Loucy (cell line): ENCODE measurements at regions not wholly inside any gene's neighbourhood (a gene's known extent, or its start where the extent isn't known, plus 50 kb on each side); places are given as distances from the start of the nearest gene placed in this dataset.

Experiments
- H2AFZ ChIP-seq: fragments of 200-600 bp; sonication (generic); 2 replicates; pipeline ENCODE4 v1.6.0; 2016; ENCODE audit warnings: antibody characterized with exemption, mild to moderate bottlenecking, low read length, moderate library complexity
- H3F3A ChIP-seq: fragments of 200-600 bp; 2 replicates; pipeline ENCODE4 v1.6.0; 2016; ENCODE audit warnings: antibody characterized with exemption, low read depth, mild to moderate bottlenecking
- H3K27me3 ChIP-seq: fragments of 200-600 bp; sonication (generic); 2 replicates; pipeline ENCODE4 v1.6.1; 2014; ENCODE audit warnings: low read length, mild to moderate bottlenecking; ENCODE audit not compliant: insufficient read depth, poor library complexity, severe bottlenecking
- H3K36me3 ChIP-seq: fragments of 200-600 bp; sonication (generic); 2 replicates; pipeline ENCODE4 v1.6.1; 2016; ENCODE audit warnings: low read length; ENCODE audit not compliant: insufficient read depth
- H3K4me1 ChIP-seq: fragments of 200-600 bp; sonication (generic); 2 replicates; pipeline ENCODE4 v1.5.1; 2014; ENCODE audit warnings: low read length, mild to moderate bottlenecking; ENCODE audit not compliant: insufficient read depth, poor library complexity, severe bottlenecking
- H3K4me2 ChIP-seq: fragments of 200-600 bp; sonication (generic); 2 replicates; pipeline ENCODE4 v1.6.0; 2014; ENCODE audit warnings: antibody characterized with exemption, low read length, low read depth, mild to moderate bottlenecking; ENCODE audit not compliant: poor library complexity, severe bottlenecking
- H3K4me3 ChIP-seq: fragments of 200-600 bp; sonication (generic); 2 replicates; pipeline ENCODE4 v1.5.1; 2014; ENCODE audit warnings: low read length, mild to moderate bottlenecking, mixed read lengths; ENCODE audit not compliant: poor library complexity, severe bottlenecking
- H3K79me2 ChIP-seq: fragments of 200-600 bp; sonication (generic); 2 replicates; pipeline ENCODE4 v1.6.1; 2014; ENCODE audit warnings: low read length; ENCODE audit not compliant: insufficient read depth
- H3K9ac ChIP-seq: fragments of 200-600 bp; sonication (generic); 2 replicates; pipeline ENCODE4 v1.6.0; 2014; ENCODE audit warnings: mild to moderate bottlenecking, low read depth, low read length, moderate library complexity; ENCODE audit not compliant: poor library complexity, severe bottlenecking
- H3K9me2 ChIP-seq: fragments of 200-600 bp; sonication (generic); replicated peaks from 2 replicates; pipeline ENCODE4 v1.6.1; 2016; ENCODE audit warnings: low read depth, low read length, mixed read lengths
- H3K9me3 ChIP-seq: fragments of 200-600 bp; sonication (generic); 2 replicates; pipeline ENCODE4 v1.6.1; 2014; ENCODE audit warnings: mild to moderate bottlenecking, antibody characterized with exemption, low read length, low read depth; ENCODE audit not compliant: insufficient read depth
- H4K20me1 ChIP-seq: fragments of 200-600 bp; sonication (generic); 2 replicates; pipeline ENCODE4 v1.6.0; 2014; ENCODE audit warnings: antibody characterized with exemption, low read length, mild to moderate bottlenecking; ENCODE audit not compliant: insufficient read depth, poor library complexity, severe bottlenecking
- EZH2phosphoT487 ChIP-seq: fragments of 200-600 bp; IDR thresholded peaks from 2 replicates; pipeline ENCODE4 v1.6.1; 2018; ENCODE audit warnings: antibody characterized with exemption, mild to moderate bottlenecking, moderate library complexity, borderline replicate concordance
- TF ChIP-seq, protein P1 (sequence below): fragments of 200-600 bp; sonication (generic); conservative IDR thresholded peaks from 2 replicates; pipeline ENCODE4 v1.5.1; 2014; ENCODE audit warnings: mild to moderate bottlenecking, antibody characterized with exemption, low read length

DNA sequence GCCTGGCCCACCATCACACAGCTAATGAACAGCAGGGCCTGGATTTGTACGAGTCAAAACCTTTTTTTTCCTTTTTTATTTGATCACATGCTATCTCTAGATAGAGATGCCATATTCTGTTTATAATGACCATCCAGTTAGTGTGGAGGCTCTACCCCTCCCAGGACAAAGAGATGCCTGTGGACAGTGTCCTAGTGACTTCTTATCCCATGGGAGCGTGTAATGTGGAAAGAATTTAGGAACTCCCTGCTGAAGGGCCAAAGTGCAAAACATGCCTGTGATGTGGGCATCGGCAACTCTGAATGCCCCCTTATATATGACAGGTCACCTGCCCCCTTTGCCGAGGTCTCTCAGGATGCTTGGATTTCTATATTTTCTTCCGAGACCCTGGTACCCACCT lies 292.2 kb downstream of the RRAGC start:
- Histone ChIP-seq H3K9me3 (no peaks in the 10 kb centered on the region), H4K20me1 (no peaks in the 10 kb centered on the region), H3K4me1 (peaks cover 19% of the 10 kb centered on the region), H3K9ac (no peak overlapping the region), H3F3A (no peaks in the 10 kb centered on the region), H2AFZ (no peak overlapping the region), H3K79me2 (no peaks in the 10 kb centered on the region), H3K9me2 (no peaks in the 10 kb centered on the region), H3K27me3 (no peaks in the 10 kb centered on the region), H3K4me3 (no peak overlapping the region), H3K4me2 (no peak overlapping the region), H3K36me3 (no peaks in the 10 kb centered on the region)
- no peak for TF ChIP-seq EZH2phosphoT487
- TF ChIP-seq, protein P1, sequence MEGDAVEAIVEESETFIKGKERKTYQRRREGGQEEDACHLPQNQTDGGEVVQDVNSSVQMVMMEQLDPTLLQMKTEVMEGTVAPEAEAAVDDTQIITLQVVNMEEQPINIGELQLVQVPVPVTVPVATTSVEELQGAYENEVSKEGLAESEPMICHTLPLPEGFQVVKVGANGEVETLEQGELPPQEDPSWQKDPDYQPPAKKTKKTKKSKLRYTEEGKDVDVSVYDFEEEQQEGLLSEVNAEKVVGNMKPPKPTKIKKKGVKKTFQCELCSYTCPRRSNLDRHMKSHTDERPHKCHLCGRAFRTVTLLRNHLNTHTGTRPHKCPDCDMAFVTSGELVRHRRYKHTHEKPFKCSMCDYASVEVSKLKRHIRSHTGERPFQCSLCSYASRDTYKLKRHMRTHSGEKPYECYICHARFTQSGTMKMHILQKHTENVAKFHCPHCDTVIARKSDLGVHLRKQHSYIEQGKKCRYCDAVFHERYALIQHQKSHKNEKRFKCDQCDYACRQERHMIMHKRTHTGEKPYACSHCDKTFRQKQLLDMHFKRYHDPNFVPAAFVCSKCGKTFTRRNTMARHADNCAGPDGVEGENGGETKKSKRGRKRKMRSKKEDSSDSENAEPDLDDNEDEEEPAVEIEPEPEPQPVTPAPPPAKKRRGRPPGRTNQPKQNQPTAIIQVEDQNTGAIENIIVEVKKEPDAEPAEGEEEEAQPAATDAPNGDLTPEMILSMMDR, result no peak

DNA sequence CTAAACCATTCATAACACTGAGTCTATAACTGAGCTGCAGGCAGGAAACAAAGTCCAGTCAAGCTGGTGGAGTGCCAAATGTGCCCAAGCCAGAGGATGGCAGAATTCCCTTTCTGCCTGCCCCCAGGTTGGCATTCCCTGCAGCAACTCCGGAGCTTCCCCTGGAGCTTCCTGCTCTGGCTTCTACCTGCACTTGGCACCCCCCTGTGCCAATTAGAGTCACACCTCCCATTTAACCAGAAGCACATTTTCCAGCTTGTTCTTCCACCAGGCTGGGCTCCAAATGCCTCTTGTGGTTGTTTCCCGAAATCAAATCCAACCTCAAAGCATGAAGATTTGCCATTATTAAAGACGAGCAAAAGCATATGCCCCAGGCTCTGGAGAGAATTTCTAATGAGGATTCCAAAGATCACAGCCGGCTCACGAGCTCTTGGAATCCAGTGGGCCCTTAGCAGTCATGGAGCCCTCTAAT lies 294.5 kb downstream of the RRAGC start:
- TF ChIP-seq, protein P1, result no peak
- no peak for TF ChIP-seq EZH2phosphoT487
- H3K27me3 ChIP-seq, result no peaks in the 10 kb centered on the region
- no peak overlapping the region for H3K9ac ChIP-seq
- H3F3A ChIP-seq, result no peaks in the 10 kb centered on the region
- H3K4me3 ChIP-seq, result no peak overlapping the region
- peaks cover 35% of the 10 kb centered on the region for H3K4me1 ChIP-seq
- no peaks in the 10 kb centered on the region for H3K9me2 ChIP-seq
- H4K20me1 ChIP-seq, result no peaks in the 10 kb centered on the region
- H3K9me3 ChIP-seq, result no peaks in the 10 kb centered on the region
- H3K36me3 ChIP-seq, result no peaks in the 10 kb centered on the region
- no peak overlapping the region for H3K4me2 ChIP-seq
- H3K79me2 ChIP-seq, result no peaks in the 10 kb centered on the region
- no peak overlapping the region for H2AFZ ChIP-seq

DNA sequence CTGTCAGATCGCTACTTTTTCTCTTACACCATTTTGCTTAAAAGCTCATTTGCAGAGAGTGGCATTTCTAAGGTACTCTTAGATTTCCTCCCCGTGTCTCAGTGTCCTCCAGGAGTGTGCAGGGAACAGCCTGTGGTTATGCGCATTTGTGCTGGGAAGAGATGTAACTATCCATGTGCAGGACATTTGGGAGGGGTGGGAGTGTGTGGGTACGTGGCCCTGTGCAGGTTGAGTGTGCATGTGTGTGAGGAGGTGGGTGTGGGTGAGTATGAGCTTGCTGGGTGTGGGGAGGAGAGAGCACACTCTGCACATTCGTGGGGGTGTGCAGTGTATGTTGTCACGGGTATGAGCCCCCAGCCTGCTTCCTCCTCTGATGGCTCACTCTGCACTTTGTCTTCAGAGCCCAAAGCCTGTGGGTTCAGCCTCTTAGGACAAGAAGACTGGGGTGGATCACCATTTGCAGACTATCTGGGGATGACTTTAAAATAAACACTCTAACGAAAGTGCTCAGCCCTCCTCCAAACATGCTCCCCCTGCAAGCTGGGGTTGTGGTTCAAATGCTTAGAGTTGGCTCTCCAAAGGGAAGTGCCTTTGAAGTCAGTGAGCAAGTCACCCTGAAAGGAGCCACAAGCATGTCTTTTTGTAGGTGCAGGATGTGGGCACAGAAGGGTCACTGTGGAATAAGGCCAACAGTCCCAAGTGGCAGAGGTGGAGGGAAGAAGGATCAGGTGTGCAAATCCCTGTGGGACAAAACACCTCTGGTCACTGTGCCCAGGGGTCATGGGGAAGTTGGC lies 295.4 kb downstream of the RRAGC start:
- Histone ChIP-seq H3K27me3 (no peaks in the 10 kb centered on the region), H3K4me2 (peak overlapping the region; percentile 38), H3K36me3 (no peaks in the 10 kb centered on the region), H3K79me2 (no peaks in the 10 kb centered on the region), H4K20me1 (no peaks in the 10 kb centered on the region), H3K9me2 (no peaks in the 10 kb centered on the region), H2AFZ (peak overlapping the region; percentile 17; the same call in 1 of the 2 replicates), H3K9ac (no peak overlapping the region), H3F3A (0 out of 2 replicates have a peak, but pooled peaks cover 3% of the 10 kb centered on the region), H3K4me1 (peaks cover 41% of the 10 kb centered on the region), H3K9me3 (no peaks in the 10 kb centered on the region), H3K4me3 (peak overlapping the region; percentile 6)
- TF ChIP-seq, protein P1, result no peak
- TF ChIP-seq EZH2phosphoT487, result no peak
